AG09309 (cell line): ENCODE measurements at regions not wholly inside any gene's neighbourhood (a gene's known extent, or its start where the extent isn't known, plus 50 kb on each side); places are given as distances from the start of the nearest gene placed in this dataset.

ENCODE experiments used
- DNase-seq: peaks from one replicate; pipeline ENCODE4 v3.0.0-alpha.2; 2010; ENCODE audit warnings: low read depth
- H3K4me3 ChIP-seq: 2 replicates; pipeline ENCODE4 v1.5.1; 2011; ENCODE audit warnings: mild to moderate bottlenecking, low read depth, low read length, moderate library complexity; ENCODE audit not compliant: control insufficient read depth
- TF ChIP-seq, protein P1 (sequence below): IDR thresholded peaks from 2 replicates; pipeline ENCODE4 v1.5.1; 2011; ENCODE audit warnings: mild to moderate bottlenecking, low read depth, low read length, inconsistent platforms; ENCODE audit not compliant: insufficient read depth, control insufficient read depth; ENCODE audit errors: missing control alignments

GRCh38 chr1:229822026-229822425, 196.0 kb downstream of the URB2 start:
- TF ChIP-seq, protein P1, sequence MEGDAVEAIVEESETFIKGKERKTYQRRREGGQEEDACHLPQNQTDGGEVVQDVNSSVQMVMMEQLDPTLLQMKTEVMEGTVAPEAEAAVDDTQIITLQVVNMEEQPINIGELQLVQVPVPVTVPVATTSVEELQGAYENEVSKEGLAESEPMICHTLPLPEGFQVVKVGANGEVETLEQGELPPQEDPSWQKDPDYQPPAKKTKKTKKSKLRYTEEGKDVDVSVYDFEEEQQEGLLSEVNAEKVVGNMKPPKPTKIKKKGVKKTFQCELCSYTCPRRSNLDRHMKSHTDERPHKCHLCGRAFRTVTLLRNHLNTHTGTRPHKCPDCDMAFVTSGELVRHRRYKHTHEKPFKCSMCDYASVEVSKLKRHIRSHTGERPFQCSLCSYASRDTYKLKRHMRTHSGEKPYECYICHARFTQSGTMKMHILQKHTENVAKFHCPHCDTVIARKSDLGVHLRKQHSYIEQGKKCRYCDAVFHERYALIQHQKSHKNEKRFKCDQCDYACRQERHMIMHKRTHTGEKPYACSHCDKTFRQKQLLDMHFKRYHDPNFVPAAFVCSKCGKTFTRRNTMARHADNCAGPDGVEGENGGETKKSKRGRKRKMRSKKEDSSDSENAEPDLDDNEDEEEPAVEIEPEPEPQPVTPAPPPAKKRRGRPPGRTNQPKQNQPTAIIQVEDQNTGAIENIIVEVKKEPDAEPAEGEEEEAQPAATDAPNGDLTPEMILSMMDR, result no peak
- no peak for DNase-seq
- H3K4me3 ChIP-seq, result no peak overlapping the region

DNA sequence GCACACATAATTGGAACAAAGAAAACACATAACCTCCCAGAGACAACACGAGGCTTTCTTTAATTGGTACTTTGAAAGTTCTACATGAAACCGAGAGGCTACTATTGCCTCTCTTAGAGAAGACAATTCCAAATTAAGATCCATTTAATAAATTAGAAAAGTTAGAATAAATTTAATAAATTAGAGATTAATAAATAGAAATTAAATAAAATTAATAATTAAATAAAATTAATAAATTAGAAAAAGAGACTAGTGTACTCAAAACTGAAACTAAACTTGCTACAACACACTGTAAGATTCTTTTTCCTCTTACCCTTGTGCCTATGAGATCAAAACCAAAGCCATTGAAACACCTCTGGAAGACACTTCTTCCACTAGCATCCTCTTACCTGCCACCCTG, 199.0 kb downstream of the URB2 start:
- TF ChIP-seq, protein P1, result no peak
- no peak overlapping the region for H3K4me3 ChIP-seq
- no peak for DNase-seq

- DNase-seq, result no peak
- no peak overlapping the region for H3K4me3 ChIP-seq
- TF ChIP-seq, protein P1, result no peak
Observed at GRCh38 chr1:229828461-229828860, 202.4 kb downstream of the URB2 start.

DNA sequence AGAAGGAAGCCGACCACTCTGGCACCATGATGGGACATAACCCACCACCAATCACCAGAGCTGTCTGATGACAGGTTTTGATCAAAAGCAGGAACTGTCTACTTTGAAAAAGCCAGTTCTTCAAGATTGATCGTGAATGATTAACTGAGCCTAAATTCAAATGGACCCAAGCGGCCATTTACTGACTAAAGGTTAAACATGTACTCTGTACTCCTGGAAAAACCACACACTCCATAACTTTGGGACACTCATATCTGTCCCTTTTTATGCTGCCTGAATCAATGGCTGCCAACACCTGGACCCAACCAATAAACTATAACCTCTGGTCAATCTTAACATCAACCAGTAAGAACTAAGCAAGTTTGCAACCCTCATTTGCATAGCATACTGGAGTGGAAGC, 206.6 kb downstream of the URB2 start:
- H3K4me3 ChIP-seq, result no peak overlapping the region
- TF ChIP-seq, protein P1, result no peak
- no peak for DNase-seq

DNA sequence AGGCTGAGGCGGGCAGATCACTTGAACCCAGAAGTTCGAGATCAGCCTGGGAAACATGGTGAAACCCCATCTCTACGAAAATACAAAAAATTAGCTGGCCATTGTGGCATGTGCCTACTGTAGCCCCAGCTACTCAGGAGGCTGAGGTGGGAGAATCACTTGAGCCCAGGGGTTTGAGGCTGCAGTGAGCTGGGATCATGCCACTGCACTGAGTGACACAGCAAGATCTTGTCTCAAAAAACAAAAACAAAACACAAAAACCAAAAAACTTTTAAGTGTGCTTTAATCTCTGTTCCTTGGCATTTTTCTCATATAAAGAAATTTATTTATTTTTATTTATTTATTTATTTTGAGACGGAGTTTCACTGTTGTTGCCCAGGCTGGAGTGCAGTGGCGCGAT, 208.2 kb downstream of the URB2 start:
- no peak for DNase-seq
- TF ChIP-seq, protein P1, result no peak
- no peak overlapping the region for H3K4me3 ChIP-seq

- no peak overlapping the region for H3K4me3 ChIP-seq
- DNase-seq, result no peak
- TF ChIP-seq, protein P1, result no peak
Observed at GRCh38 chr1:229835226-229835625, 209.2 kb downstream of the URB2 start.

DNA sequence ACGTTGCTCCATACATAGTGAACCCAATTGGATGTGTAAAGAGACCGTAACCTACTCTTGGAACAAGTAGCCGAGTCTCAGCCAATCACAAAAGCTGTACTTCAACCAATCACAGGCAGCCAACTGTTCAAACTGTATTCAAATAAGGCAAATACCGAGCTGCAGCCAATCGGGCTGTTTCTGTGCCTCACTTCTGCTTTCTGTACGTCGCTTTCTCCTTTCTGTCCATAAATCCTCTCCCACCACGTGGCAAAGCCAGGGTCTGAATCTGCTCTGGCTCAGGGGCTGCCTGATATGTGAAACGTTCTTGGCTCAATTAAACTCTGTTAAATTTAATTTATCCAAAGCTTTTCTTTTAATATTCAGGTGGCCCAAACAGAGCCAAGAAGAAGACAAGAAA, 210.3 kb downstream of the URB2 start:
- DNase-seq, result no peak
- H3K4me3 ChIP-seq, result no peak overlapping the region
- TF ChIP-seq, protein P1, result no peak
